HFF-Myc (cell line): ENCODE measurements at regions not wholly inside any gene's neighbourhood (a gene's known extent, or its start where the extent isn't known, plus 50 kb on each side); places are given as distances from the start of the nearest gene placed in this dataset.

Source experiments
- DNase-seq: peaks from one replicate; pipeline ENCODE4 v3.0.0-alpha.2; 2011; ENCODE audit warnings: low read depth; ENCODE audit errors: extremely low read depth
- H3K4me3 ChIP-seq: replicated peaks from 2 replicates; pipeline ENCODE4 v1.5.1; 2011; ENCODE audit warnings: low read depth, mild to moderate bottlenecking, control low read depth, low read length
- TF ChIP-seq, protein P1 (sequence below): IDR thresholded peaks from 2 replicates; pipeline ENCODE4 v1.5.1; 2012; ENCODE audit warnings: mild to moderate bottlenecking, low read depth, low read length, control low read depth; ENCODE audit errors: missing control alignments

- DNase-seq, result no peak
- no peak overlapping the region for H3K4me3 ChIP-seq
- TF ChIP-seq, protein P1, sequence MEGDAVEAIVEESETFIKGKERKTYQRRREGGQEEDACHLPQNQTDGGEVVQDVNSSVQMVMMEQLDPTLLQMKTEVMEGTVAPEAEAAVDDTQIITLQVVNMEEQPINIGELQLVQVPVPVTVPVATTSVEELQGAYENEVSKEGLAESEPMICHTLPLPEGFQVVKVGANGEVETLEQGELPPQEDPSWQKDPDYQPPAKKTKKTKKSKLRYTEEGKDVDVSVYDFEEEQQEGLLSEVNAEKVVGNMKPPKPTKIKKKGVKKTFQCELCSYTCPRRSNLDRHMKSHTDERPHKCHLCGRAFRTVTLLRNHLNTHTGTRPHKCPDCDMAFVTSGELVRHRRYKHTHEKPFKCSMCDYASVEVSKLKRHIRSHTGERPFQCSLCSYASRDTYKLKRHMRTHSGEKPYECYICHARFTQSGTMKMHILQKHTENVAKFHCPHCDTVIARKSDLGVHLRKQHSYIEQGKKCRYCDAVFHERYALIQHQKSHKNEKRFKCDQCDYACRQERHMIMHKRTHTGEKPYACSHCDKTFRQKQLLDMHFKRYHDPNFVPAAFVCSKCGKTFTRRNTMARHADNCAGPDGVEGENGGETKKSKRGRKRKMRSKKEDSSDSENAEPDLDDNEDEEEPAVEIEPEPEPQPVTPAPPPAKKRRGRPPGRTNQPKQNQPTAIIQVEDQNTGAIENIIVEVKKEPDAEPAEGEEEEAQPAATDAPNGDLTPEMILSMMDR, result no peak
Observed at GRCh38 chr7:16933296-16934279, 51.8 kb upstream of the AGR3 start.

DNA sequence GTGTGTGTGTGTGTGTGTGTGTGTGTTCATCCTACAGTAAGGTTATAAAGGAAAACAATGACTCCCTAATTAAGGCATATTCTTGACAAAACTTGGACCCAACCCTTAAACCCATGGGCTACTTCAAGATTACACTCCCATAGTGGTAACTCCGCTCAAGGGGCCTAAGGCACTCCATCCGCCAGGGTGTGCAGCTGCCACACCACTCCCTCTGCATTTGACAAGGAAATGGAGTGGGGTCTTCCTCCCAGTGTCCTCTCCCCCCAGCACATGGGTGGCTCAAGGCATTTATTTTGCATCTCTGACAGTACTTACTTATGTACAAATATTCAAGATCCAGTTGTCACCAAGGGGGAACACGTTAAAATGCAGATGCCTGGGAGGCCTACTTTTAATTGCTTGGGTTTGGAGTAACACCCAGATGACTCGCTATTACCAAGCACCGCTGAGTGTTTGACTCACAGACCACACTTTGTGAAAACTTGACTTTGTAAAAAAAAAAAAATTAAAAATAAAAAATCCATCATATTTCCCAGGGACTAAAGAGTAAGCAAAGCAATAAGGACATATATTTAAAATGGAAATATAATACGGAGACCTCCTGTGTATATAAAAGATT, 53.0 kb upstream of the AGR3 start:
- TF ChIP-seq, protein P1, result no peak
- DNase-seq, result no peak
- H3K4me3 ChIP-seq, result no peak overlapping the region

GRCh38 chr7:16935341-16935735, 53.6 kb upstream of the AGR3 start:
- H3K4me3 ChIP-seq, result no peak overlapping the region
- TF ChIP-seq, protein P1, result no peak
- no peak for DNase-seq

DNA sequence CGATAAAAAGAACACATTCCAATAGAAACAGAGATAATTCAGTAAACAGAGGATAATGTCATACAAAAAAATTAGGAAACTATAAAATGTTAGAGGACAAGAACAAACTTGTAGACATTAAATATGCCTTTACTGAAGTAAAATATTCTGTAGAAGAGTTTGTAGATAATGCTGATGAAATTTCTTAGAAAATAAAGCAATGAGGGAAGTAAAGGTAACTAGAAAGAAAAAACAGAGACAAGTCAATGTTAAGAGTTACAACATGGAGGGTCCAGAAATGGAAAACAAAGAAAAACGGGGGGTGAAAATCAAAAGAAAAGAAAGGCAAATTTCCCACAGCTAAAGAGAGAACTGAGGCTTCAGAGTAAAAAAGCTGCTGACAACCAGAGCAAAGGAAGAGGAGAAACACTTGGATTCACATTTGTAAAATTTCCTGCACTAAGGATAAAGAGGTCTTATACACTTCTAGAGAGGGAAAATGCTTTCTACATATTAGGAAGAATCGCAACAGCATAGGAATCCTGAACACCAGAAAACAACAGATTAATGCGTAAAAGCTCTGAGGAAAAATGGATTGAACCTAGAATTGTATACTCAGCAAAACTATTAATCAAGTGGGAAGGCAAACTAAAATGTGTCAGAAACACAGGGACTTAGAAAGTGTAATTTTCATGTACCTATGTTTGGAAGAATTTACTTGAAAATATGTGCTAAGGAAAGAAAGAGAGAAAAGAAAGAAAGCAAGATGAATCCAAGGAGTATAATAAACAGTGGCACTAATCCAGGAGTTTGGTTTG, 55.0 kb upstream of the AGR3 start:
- DNase-seq, result no peak
- no peak overlapping the region for H3K4me3 ChIP-seq
- TF ChIP-seq, protein P1, result no peak

- H3K4me3 ChIP-seq, result no peak overlapping the region
- TF ChIP-seq, protein P1, result no peak
- no peak for DNase-seq
Observed at GRCh38 chr7:16939161-16939560, 57.4 kb upstream of the AGR3 start.

DNA sequence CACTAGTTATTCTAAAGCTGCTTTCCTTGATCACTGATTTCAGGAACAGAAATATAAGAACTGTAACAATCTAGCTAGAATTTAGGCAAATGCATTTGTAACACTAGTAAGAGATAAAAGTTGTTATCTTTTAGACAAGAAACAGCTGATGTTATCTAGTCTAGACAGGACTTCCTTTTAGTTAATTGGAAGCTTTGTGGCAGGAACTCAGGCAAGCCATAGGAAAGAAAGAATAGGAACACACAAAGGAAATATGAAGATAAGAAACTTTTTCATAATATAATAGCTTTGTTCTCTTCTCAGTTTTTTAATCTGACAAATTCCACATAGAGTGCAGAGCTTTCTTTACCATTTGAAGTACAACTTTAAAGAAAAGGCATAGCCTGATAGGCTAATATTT, 59.0 kb upstream of the AGR3 start:
- no peak for DNase-seq
- TF ChIP-seq, protein P1, result no peak
- no peak overlapping the region for H3K4me3 ChIP-seq
